Hepatocyte (in vitro differentiated cells): ENCODE measurements at regions not wholly inside any gene's neighbourhood (a gene's known extent, or its start where the extent isn't known, plus 50 kb on each side); places are given as distances from the start of the nearest gene placed in this dataset.

ENCODE experiments used
- DNase-seq: peaks from one replicate; pipeline ENCODE4 v3.0.0-alpha.2; 2016; ENCODE audit warnings: low spot score
- H2AFZ ChIP-seq: fragments of 200-600 bp; sonication (generic); 2 replicates; pipeline ENCODE4 v1.6.0; 2016; ENCODE audit warnings: antibody characterized with exemption, mild to moderate bottlenecking
- H3K27ac ChIP-seq: fragments of 200-600 bp; sonication (generic); 2 replicates; pipeline ENCODE4 v1.5.1; 2016; ENCODE audit warnings: mild to moderate bottlenecking
- H3K27me3 ChIP-seq: fragments of 200-600 bp; sonication (generic); 2 replicates; pipeline ENCODE4 v1.6.1; 2016
- H3K36me3 ChIP-seq: fragments of 200-600 bp; sonication (generic); replicated peaks from 2 replicates; pipeline ENCODE4 v1.5.1; 2016; ENCODE audit warnings: low read depth; ENCODE audit not compliant: insufficient read depth
- H3K4me1 ChIP-seq: fragments of 200-600 bp; sonication (generic); 2 replicates; pipeline ENCODE4 v1.5.1; 2016; ENCODE audit warnings: mild to moderate bottlenecking, moderate library complexity; ENCODE audit not compliant: insufficient read depth
- H3K4me2 ChIP-seq: fragments of 200-600 bp; sonication (generic); 2 replicates; pipeline ENCODE4 v1.6.0; 2016
- H3K4me3 ChIP-seq: fragments of 200-600 bp; sonication (generic); 2 replicates; pipeline ENCODE4 v1.5.1; 2016; ENCODE audit warnings: mild to moderate bottlenecking
- H3K79me2 ChIP-seq: fragments of 200-600 bp; sonication (generic); 2 replicates; pipeline ENCODE4 v1.6.0; 2017; ENCODE audit warnings: mild to moderate bottlenecking
- H3K9me2 ChIP-seq: fragments of 200-600 bp; sonication (generic); replicated peaks from 2 replicates; pipeline ENCODE4 v1.6.0; 2017; ENCODE audit warnings: mild to moderate bottlenecking; ENCODE audit not compliant: insufficient read depth
- H3K9me3 ChIP-seq: fragments of 200-600 bp; sonication (generic); 2 replicates; pipeline ENCODE4 v1.5.1; 2016; ENCODE audit warnings: low read depth, mild to moderate bottlenecking
- H4K20me1 ChIP-seq: fragments of 200-600 bp; sonication (generic); 2 replicates; pipeline ENCODE4 v1.6.0; 2016; ENCODE audit warnings: mild to moderate bottlenecking; ENCODE audit not compliant: insufficient read depth, poor library complexity, severe bottlenecking
- CTCF ChIP-seq: fragments of 200-600 bp; sonication (generic); IDR thresholded peaks from 2 replicates; pipeline ENCODE4 v1.5.1; 2016; ENCODE audit warnings: antibody characterized with exemption, mild to moderate bottlenecking; ENCODE audit not compliant: poor library complexity
- EZH2 ChIP-seq: fragments of 200-600 bp; sonication (generic); IDR thresholded peaks from 2 replicates; pipeline ENCODE4 v1.6.1; 2016; ENCODE audit warnings: antibody characterized with exemption, mild to moderate bottlenecking, borderline replicate concordance
- EZH2phosphoT487 ChIP-seq: fragments of 200-600 bp; sonication (generic); IDR thresholded peaks from one replicate; pipeline ENCODE4 v1.6.1; 2018; ENCODE audit warnings: antibody characterized with exemption, mild to moderate bottlenecking, low read depth, moderate library complexity; ENCODE audit not compliant: unreplicated experiment, severe bottlenecking
- WGBS: methylation state at CpG from one replicate; pipeline ENCODE4 v1.1.6; 2016; ENCODE audit warnings: low lambda C conversion rate; ENCODE audit errors: missing lambda C conversion rate; 5-methylcytosine and 5-hydroxymethylcytosine counted together

DNA sequence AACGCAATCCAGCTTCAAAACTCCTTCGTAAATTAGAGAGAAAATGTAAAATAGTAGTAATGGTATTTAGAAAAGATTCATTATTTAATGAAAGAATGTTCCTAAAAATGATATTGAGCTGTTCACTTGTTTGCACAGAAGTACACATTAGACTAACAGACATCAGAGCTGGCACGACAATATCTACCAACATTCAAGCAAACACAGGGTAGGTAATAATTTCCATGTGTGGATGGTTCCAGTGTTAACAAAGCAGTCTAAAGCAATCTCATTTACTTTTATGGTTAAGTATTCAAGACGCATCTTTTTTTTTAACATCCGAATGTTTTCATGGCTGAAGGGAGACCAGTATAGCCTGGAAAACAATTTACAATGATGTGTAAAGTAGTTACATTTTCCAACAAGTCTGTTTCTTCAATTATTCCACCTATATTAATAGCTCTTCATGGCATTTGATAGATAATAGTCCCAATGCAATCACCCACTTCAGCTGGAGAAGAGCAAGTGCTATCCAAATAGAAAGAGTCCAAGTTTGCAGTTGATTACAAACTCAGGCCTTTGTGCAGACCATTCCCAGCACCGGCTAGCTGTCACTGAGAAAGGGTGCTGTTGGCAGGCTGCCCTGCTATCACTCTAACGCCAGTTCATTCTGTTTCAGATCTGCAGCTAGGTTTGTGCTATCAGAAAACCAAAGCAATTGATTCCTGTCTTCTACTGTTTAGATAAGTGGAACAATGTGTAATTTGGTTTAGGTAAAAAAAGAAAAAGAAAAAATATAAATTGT, 458.8 kb downstream of the DTWD2 start:
- Histone ChIP-seq H3K79me2 (no peaks in the 10 kb centered on the region), H3K27me3 (no peaks in the 10 kb centered on the region), H3K9me3 (no peaks in the 10 kb centered on the region), H3K4me2 (no peak overlapping the region), H4K20me1 (no peaks in the 10 kb centered on the region), H3K9me2 (no peaks in the 10 kb centered on the region), H3K4me1 (no peaks in the 10 kb centered on the region), H3K36me3 (no peaks in the 10 kb centered on the region), H3K4me3 (no peak overlapping the region), H3K27ac (no peak overlapping the region), H2AFZ (no peak overlapping the region)
- 59% methylated on average over 7 of the region's 7 CpGs for WGBS
- no peak for DNase-seq
- TF ChIP-seq EZH2phosphoT487 (no peak), CTCF (no peak), EZH2 (no peak)

- Histone ChIP-seq H3K36me3 (no peaks in the 10 kb centered on the region), H3K4me1 (no peaks in the 10 kb centered on the region), H3K4me2 (no peak overlapping the region), H2AFZ (no peak overlapping the region), H3K4me3 (no peak overlapping the region), H3K9me3 (no peaks in the 10 kb centered on the region), H3K79me2 (no peaks in the 10 kb centered on the region), H3K27ac (no peak overlapping the region), H3K9me2 (no peaks in the 10 kb centered on the region), H4K20me1 (no peaks in the 10 kb centered on the region), H3K27me3 (no peaks in the 10 kb centered on the region)
- DNase-seq, result no peak
- TF ChIP-seq CTCF, result no peak
- no peak for TF ChIP-seq EZH2phosphoT487
- no peak for TF ChIP-seq EZH2
These were observed 465.7 kb downstream of the DTWD2 start for GRCh38 chr5:118522626-118523025.

DNA sequence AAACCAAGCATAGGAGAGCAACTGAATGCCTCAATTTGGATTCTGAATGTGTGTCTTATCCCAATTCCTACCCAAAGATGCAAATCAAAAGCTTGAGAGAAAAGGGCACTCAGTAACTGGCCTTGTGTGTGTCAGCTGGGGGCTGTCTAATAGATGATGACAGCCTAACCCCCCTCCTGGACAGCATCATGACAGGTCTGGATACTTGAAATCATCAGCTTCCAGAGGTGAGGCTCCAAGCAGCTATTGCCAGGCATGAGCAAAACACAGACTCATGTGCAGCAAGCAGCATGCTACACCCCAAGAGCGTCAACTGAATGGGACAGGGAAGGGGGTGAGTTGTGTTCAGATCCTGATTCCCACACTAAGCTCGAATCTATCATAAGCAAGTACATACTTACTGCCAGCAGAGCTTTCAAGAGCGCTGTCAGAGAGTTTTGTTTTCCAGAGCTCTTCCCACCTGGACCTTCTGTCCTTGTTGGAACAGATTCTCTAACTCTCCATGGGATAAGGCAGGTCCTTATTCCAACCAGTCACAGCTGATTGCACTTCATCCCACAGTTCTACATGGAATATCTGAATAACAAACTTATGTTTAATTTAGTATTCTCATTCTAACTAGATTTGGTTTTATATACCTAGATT, 467.5 kb downstream of the DTWD2 start:
- H3K4me2 ChIP-seq, result no peak overlapping the region
- H4K20me1 ChIP-seq, result no peaks in the 10 kb centered on the region
- no peak overlapping the region for H3K4me3 ChIP-seq
- no peak for DNase-seq
- no peaks in the 10 kb centered on the region for H3K4me1 ChIP-seq
- no peaks in the 10 kb centered on the region for H3K9me2 ChIP-seq
- H3K27me3 ChIP-seq, result no peaks in the 10 kb centered on the region
- 89% methylated on average over 3 of the region's 3 CpGs for WGBS
- H3K79me2 ChIP-seq, result no peaks in the 10 kb centered on the region
- H3K36me3 ChIP-seq, result no peaks in the 10 kb centered on the region
- no peak for TF ChIP-seq EZH2
- no peak for TF ChIP-seq EZH2phosphoT487
- no peak for TF ChIP-seq CTCF
- H3K9me3 ChIP-seq, result no peaks in the 10 kb centered on the region
- H2AFZ ChIP-seq, result no peak overlapping the region
- no peak overlapping the region for H3K27ac ChIP-seq
